ENCODE measurements at regions not wholly inside any gene's neighbourhood (a gene's known extent, or its start where the extent isn't known, plus 50 kb on each side); places are given as distances from the start of the nearest gene placed in this dataset.

- Mint-ChIP-seq H3K36me3 (ENCODE audit: low read depth) (no peaks in the 10 kb centered on the region), H3K4me1 (ENCODE audit: low read depth) (peaks cover 37% of the 10 kb centered on the region), H3K27me3 (no peaks in the 10 kb centered on the region), H3K4me3 (no peak overlapping the region), H3K9me3 (no peaks in the 10 kb centered on the region), H3K27ac (no peak overlapping the region)
- DNase-seq (no peak), ATAC-seq (ENCODE audit: poor library complexity) (no peak)
- Histone ChIP-seq H3K27ac (ENCODE audit: low read depth in 1 of 2, low read length in 2 of 2) (no peak overlapping the region), H3K4me3 (ENCODE audit: low read length) (no peak overlapping the region), H3K4me1 (ENCODE audit: insufficient read depth, low read length) (peaks cover 21% of the 10 kb centered on the region), H3K36me3 (ENCODE audit: insufficient read depth, low read length) (no peaks in the 10 kb centered on the region), H3K27me3 (ENCODE audit: control insufficient read depth in 1 of 2, insufficient read depth in 2 of 2, low read length in 2 of 2) (no peaks in the 10 kb centered on the region), H3K9me3 (ENCODE audit: control insufficient read depth in 1 of 2, insufficient read depth in 1 of 2, low read length in 2 of 2) (no peaks in the 10 kb centered on the region)
- TF ChIP-seq, protein P1, sequence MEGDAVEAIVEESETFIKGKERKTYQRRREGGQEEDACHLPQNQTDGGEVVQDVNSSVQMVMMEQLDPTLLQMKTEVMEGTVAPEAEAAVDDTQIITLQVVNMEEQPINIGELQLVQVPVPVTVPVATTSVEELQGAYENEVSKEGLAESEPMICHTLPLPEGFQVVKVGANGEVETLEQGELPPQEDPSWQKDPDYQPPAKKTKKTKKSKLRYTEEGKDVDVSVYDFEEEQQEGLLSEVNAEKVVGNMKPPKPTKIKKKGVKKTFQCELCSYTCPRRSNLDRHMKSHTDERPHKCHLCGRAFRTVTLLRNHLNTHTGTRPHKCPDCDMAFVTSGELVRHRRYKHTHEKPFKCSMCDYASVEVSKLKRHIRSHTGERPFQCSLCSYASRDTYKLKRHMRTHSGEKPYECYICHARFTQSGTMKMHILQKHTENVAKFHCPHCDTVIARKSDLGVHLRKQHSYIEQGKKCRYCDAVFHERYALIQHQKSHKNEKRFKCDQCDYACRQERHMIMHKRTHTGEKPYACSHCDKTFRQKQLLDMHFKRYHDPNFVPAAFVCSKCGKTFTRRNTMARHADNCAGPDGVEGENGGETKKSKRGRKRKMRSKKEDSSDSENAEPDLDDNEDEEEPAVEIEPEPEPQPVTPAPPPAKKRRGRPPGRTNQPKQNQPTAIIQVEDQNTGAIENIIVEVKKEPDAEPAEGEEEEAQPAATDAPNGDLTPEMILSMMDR (IDR thresholded peaks at IDR 0.05): no peak
- intact Hi-C loops (cut with DNase I, micrococcal nuclease): no loop called here
- POLR2A ChIA-PET: interaction anchor here (0.6 kb wide), 2 partner anchors 494 to 715 kb away, joined by 3 to 4 read pairs; no protein-coding TSS in a partner anchor
- CTCF ChIA-PET: interaction anchor here (0.5 kb wide), 1 partner anchor 13 kb away, joined by 4 read pairs; no protein-coding TSS in a partner anchor
These were observed 53.5 kb upstream of the FRMD4A start for GRCh38 chr10:14384116-14384730.

DNA sequence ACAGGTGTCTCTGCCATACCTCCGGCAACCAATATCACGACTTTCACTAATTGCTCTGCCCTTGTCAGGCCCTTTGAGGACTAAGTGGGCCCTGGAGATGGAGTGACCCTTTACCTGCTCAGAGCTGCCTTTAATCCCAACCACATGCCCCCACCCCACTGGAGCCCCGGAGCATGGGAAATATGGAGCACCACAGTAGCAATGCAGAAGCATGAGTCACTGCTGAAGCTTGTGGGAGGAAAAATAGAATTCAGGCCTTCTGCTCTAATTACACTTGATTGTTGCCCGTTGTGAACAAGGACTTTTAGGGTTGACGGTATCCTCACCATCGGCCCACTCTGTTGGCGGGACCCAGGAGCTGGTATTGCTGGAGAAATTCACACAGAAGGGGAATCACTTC lies 52.5 kb upstream of the FRMD4A start:
- intact Hi-C loops (cut with DNase I, micrococcal nuclease): no loop called here
- H3K27me3 Mint-ChIP-seq: no peaks in the 10 kb centered on the region
- H3K36me3 Mint-ChIP-seq (ENCODE audit: low read depth): no peaks in the 10 kb centered on the region

GRCh38 chr10:14382531-14382930 lies 51.8 kb upstream of the FRMD4A start:
- H3K4me3 Mint-ChIP-seq: no peak overlapping the region
- DNase-seq (no peak), ATAC-seq (ENCODE audit: poor library complexity) (no peak)
- Histone ChIP-seq H3K4me3 (ENCODE audit: low read length) (no peak overlapping the region), H3K27ac (ENCODE audit: low read depth in 1 of 2, low read length in 2 of 2) (no peak overlapping the region), H3K36me3 (ENCODE audit: insufficient read depth, low read length) (no peaks in the 10 kb centered on the region), H3K27me3 (ENCODE audit: control insufficient read depth in 1 of 2, insufficient read depth in 2 of 2, low read length in 2 of 2) (no peaks in the 10 kb centered on the region), H3K4me1 (ENCODE audit: insufficient read depth, low read length) (peaks cover 21% of the 10 kb centered on the region), H3K9me3 (ENCODE audit: control insufficient read depth in 1 of 2, insufficient read depth in 1 of 2, low read length in 2 of 2) (no peaks in the 10 kb centered on the region)
- peaks cover 33% of the 10 kb centered on the region for H3K4me1 Mint-ChIP-seq (ENCODE audit: low read depth)
- ChIA-PET POLR2A (no interaction called here), CTCF (no interaction called here)
- H3K9me3 Mint-ChIP-seq: no peaks in the 10 kb centered on the region
- H3K27me3 Mint-ChIP-seq: no peaks in the 10 kb centered on the region
- intact Hi-C loops (cut with DNase I, micrococcal nuclease): no loop called here
- no peaks in the 10 kb centered on the region for H3K36me3 Mint-ChIP-seq (ENCODE audit: low read depth)
- TF ChIP-seq, protein P1 (IDR thresholded peaks at IDR 0.05): no peak
- peak overlapping the region; percentile 8 for H3K27ac Mint-ChIP-seq

More for the DNA sequence above, 52.5 kb upstream of the FRMD4A start:
- ATAC-seq (ENCODE audit: poor library complexity): no peak
- Histone ChIP-seq H3K9me3 (ENCODE audit: control insufficient read depth in 1 of 2, insufficient read depth in 1 of 2, low read length in 2 of 2) (no peaks in the 10 kb centered on the region), H3K4me3 (ENCODE audit: low read length) (no peak overlapping the region), H3K27me3 (ENCODE audit: control insufficient read depth in 1 of 2, insufficient read depth in 2 of 2, low read length in 2 of 2) (no peaks in the 10 kb centered on the region), H3K4me1 (ENCODE audit: insufficient read depth, low read length) (peaks cover 21% of the 10 kb centered on the region), H3K27ac (ENCODE audit: low read depth in 1 of 2, low read length in 2 of 2) (no peak overlapping the region), H3K36me3 (ENCODE audit: insufficient read depth, low read length) (no peaks in the 10 kb centered on the region)
- H3K4me1 Mint-ChIP-seq (ENCODE audit: low read depth): peaks cover 33% of the 10 kb centered on the region
- POLR2A ChIA-PET: interaction anchor here (0.6 kb wide), 1 partner anchor 495 kb away, joined by 3 read pairs; no protein-coding TSS in a partner anchor
- TF ChIP-seq, protein P1 (IDR thresholded peaks at IDR 0.05): no peak
- H3K27ac Mint-ChIP-seq: no peak overlapping the region
- no peak overlapping the region for H3K4me3 Mint-ChIP-seq
- no peaks in the 10 kb centered on the region for H3K9me3 Mint-ChIP-seq
- CTCF ChIA-PET: no interaction called here
- DNase-seq: no peak

All from CD4-positive, alpha-beta T cell (primary cell).